ENCODE measurements at regions not wholly inside any gene's neighbourhood (a gene's known extent, or its start where the extent isn't known, plus 50 kb on each side); places are given as distances from the start of the nearest gene placed in this dataset.

DNA sequence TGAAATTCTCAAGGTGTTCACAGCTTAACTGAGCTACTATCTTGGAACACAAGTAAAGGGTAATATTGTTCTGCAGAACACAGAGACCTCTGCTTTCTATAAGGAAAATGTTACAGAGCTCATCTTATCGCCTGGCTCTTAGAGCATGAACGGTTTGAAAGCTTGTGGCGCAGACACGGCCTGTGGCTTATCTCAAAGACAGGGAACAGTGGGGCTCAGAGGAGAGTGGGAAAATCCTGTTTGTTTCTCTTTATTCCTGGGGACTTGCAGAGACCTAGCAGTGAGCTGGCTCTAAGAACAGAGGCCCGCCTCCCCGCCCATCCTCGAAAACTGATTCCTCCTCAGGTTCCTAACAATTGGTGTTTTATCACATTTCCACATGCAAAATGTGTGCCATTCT, 131.7 kb downstream of the EMX2 start:
- no peaks in the 10 kb centered on the region for H3F3A ChIP-seq (ENCODE audit: insufficient read depth, low read length)
- no peaks in the 10 kb centered on the region for H3K27me3 ChIP-seq (ENCODE audit: insufficient read depth, low read length)
- no peak overlapping the region for H2AFZ ChIP-seq (ENCODE audit: low read length)
- H3K4me3 ChIP-seq (ENCODE audit: low read depth, low read length, poor library complexity, severe bottlenecking) = no peak overlapping the region
- no peaks in the 10 kb centered on the region for H3K4me1 ChIP-seq (ENCODE audit: insufficient read depth, low read length, severe bottlenecking)
- no peaks in the 10 kb centered on the region for H3K79me2 ChIP-seq (ENCODE audit: insufficient read depth, low read length)
- no peak overlapping the region for H3K27ac ChIP-seq (ENCODE audit: low read depth, low read length, poor library complexity, severe bottlenecking)
- no peaks in the 10 kb centered on the region for H3K9me3 ChIP-seq (ENCODE audit: low read length)
- H4K20me1 ChIP-seq (ENCODE audit: insufficient read depth, low read length) = no peaks in the 10 kb centered on the region
- H3K36me3 ChIP-seq (ENCODE audit: insufficient read depth, low read length) = no peaks in the 10 kb centered on the region
- no peak overlapping the region for H3K9ac ChIP-seq (ENCODE audit: low read length)
- TF ChIP-seq EZH2 (IDR thresholded peaks at IDR 0.05; ENCODE audit: borderline replicate concordance, low read length) = no peak
- TF ChIP-seq, protein P1, sequence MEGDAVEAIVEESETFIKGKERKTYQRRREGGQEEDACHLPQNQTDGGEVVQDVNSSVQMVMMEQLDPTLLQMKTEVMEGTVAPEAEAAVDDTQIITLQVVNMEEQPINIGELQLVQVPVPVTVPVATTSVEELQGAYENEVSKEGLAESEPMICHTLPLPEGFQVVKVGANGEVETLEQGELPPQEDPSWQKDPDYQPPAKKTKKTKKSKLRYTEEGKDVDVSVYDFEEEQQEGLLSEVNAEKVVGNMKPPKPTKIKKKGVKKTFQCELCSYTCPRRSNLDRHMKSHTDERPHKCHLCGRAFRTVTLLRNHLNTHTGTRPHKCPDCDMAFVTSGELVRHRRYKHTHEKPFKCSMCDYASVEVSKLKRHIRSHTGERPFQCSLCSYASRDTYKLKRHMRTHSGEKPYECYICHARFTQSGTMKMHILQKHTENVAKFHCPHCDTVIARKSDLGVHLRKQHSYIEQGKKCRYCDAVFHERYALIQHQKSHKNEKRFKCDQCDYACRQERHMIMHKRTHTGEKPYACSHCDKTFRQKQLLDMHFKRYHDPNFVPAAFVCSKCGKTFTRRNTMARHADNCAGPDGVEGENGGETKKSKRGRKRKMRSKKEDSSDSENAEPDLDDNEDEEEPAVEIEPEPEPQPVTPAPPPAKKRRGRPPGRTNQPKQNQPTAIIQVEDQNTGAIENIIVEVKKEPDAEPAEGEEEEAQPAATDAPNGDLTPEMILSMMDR (IDR thresholded peaks at IDR 0.05; ENCODE audit: low read length) = no peak
- no peaks in the 10 kb centered on the region for H3K9me2 ChIP-seq (ENCODE audit: low read depth, low read length)
- no peak overlapping the region for H3K4me2 ChIP-seq (ENCODE audit: low read length)

DNA sequence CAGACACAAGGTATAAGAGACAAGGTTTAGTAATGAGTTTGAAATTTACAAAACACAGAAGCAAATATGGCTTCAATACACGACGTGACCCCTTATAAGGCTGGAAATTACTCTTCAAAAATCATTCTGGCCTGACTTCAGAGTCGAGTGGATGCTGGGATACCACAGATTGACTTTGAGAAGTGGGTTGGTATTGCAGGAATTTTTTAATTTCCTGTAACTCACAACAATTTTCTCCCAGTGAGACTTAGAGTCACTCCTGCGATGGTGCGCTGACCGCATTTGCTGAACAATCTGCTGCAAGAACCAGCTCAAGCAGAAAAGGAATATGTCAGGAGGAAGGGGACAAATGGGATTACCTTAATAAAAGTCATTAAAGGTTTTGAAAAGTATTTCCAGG, 132.1 kb downstream of the EMX2 start:
- Histone ChIP-seq H3K4me1 (ENCODE audit: insufficient read depth, low read length, severe bottlenecking) (no peaks in the 10 kb centered on the region), H3K4me3 (ENCODE audit: low read depth, low read length, poor library complexity, severe bottlenecking) (no peak overlapping the region), H4K20me1 (ENCODE audit: insufficient read depth, low read length) (no peaks in the 10 kb centered on the region), H3K27me3 (ENCODE audit: insufficient read depth, low read length) (no peaks in the 10 kb centered on the region), H3F3A (ENCODE audit: insufficient read depth, low read length) (no peaks in the 10 kb centered on the region), H3K9me2 (ENCODE audit: low read depth, low read length) (no peaks in the 10 kb centered on the region), H2AFZ (ENCODE audit: low read length) (no peak overlapping the region), H3K9ac (ENCODE audit: low read length) (no peak overlapping the region), H3K27ac (ENCODE audit: low read depth, low read length, poor library complexity, severe bottlenecking) (no peak overlapping the region), H3K9me3 (ENCODE audit: low read length) (no peaks in the 10 kb centered on the region), H3K79me2 (ENCODE audit: insufficient read depth, low read length) (no peaks in the 10 kb centered on the region), H3K4me2 (ENCODE audit: low read length) (no peak overlapping the region), H3K36me3 (ENCODE audit: insufficient read depth, low read length) (no peaks in the 10 kb centered on the region)
- TF ChIP-seq, protein P1 (IDR thresholded peaks at IDR 0.05; ENCODE audit: low read length) = no peak
- TF ChIP-seq EZH2 (IDR thresholded peaks at IDR 0.05; ENCODE audit: borderline replicate concordance, low read length) = no peak

DNA sequence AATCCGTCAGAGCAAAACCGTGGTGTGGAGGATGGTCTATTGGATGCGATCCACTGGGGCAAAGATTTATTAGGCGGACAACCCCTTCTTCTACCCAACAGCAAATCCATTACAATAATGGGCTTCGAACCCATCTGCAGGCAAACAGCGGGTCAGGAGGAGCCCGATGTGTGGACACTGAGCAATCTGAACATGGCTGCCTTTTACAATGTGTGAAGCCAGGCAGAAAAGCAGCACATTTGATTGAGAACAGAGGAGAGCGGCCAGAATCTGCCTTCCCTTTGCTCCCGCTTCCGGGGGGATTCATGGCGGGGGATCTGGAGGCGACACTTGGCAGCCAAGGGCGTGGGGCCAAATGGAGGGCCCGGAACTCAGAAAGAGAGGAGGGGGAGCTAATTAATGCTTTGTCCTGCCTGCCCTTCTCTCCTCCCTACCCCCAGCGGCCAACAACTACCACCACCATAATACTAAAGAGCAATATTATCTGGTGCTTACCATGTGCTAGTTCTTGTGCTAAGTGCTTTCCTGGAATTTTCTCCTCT, 133.0 kb downstream of the EMX2 start:
- TF ChIP-seq, protein P1 (IDR thresholded peaks at IDR 0.05; ENCODE audit: low read length) = no peak
- TF ChIP-seq EZH2 (IDR thresholded peaks at IDR 0.05; ENCODE audit: borderline replicate concordance, low read length) = no peak
- no peak overlapping the region for H3K9ac ChIP-seq (ENCODE audit: low read length)
- H2AFZ ChIP-seq (ENCODE audit: low read length) = no peak overlapping the region
- no peaks in the 10 kb centered on the region for H3K9me2 ChIP-seq (ENCODE audit: low read depth, low read length)
- H3K27ac ChIP-seq (ENCODE audit: low read depth, low read length, poor library complexity, severe bottlenecking) = no peak overlapping the region
- H3K79me2 ChIP-seq (ENCODE audit: insufficient read depth, low read length) = no peaks in the 10 kb centered on the region
- no peak overlapping the region for H3K4me3 ChIP-seq (ENCODE audit: low read depth, low read length, poor library complexity, severe bottlenecking)
- H3K9me3 ChIP-seq (ENCODE audit: low read length) = no peaks in the 10 kb centered on the region
- no peaks in the 10 kb centered on the region for H3K36me3 ChIP-seq (ENCODE audit: insufficient read depth, low read length)
- no peaks in the 10 kb centered on the region for H3K4me1 ChIP-seq (ENCODE audit: insufficient read depth, low read length, severe bottlenecking)
- no peak overlapping the region for H3K4me2 ChIP-seq (ENCODE audit: low read length)
- H3K27me3 ChIP-seq (ENCODE audit: insufficient read depth, low read length) = no peaks in the 10 kb centered on the region
- no peaks in the 10 kb centered on the region for H4K20me1 ChIP-seq (ENCODE audit: insufficient read depth, low read length)
- H3F3A ChIP-seq (ENCODE audit: insufficient read depth, low read length) = no peaks in the 10 kb centered on the region

All from OCI-LY1 (cell line).